ENCODE measurements at regions not wholly inside any gene's neighbourhood (a gene's known extent, or its start where the extent isn't known, plus 50 kb on each side); places are given as distances from the start of the nearest gene placed in this dataset.

- DNase-seq (ENCODE audit: unreplicated experiment) = no peak
- no peaks in the 10 kb centered on the region for H3K4me1 Mint-ChIP-seq (ENCODE audit: insufficient read depth, unreplicated experiment)
- H3K4me3 Mint-ChIP-seq (ENCODE audit: unreplicated experiment) = no peak overlapping the region
- no TSS peak for BruUV-seq (replicated peaks)
- H3K27me3 Mint-ChIP-seq (ENCODE audit: insufficient read depth, unreplicated experiment) = no peaks in the 10 kb centered on the region
- no peaks in the 10 kb centered on the region for H3K9me3 Mint-ChIP-seq (ENCODE audit: unreplicated experiment)
- no peak for TF ChIP-seq CTCF (IDR thresholded peaks at IDR 0.05; ENCODE audit: unreplicated experiment)
- POLR2A ChIA-PET = no interaction called here
- no peak overlapping the region for H3K27ac Mint-ChIP-seq (ENCODE audit: low read depth, unreplicated experiment)
- no peaks in the 10 kb centered on the region for H3K36me3 Mint-ChIP-seq (ENCODE audit: insufficient read depth, unreplicated experiment)
- CTCF ChIA-PET = no interaction called here
- intact Hi-C loops (cut with micrococcal nuclease) = no loop called here
These were observed 461.5 kb upstream of the NR2F2 start for GRCh38 chr15:95868970-95869369.

GRCh38 chr15:95869920-95870319, 460.6 kb upstream of the NR2F2 start:
- peaks cover 2% of the 10 kb centered on the region for H3K4me1 Mint-ChIP-seq (ENCODE audit: insufficient read depth, unreplicated experiment)
- intact Hi-C loops (cut with micrococcal nuclease) = no loop called here
- H3K4me3 Mint-ChIP-seq (ENCODE audit: unreplicated experiment) = no peak overlapping the region

GRCh38 chr15:95872366-95872771, 458.1 kb upstream of the NR2F2 start:
- H3K9me3 Mint-ChIP-seq (ENCODE audit: unreplicated experiment) = no peaks in the 10 kb centered on the region
- no peaks in the 10 kb centered on the region for H3K27me3 Mint-ChIP-seq (ENCODE audit: insufficient read depth, unreplicated experiment)
- H3K27ac Mint-ChIP-seq (ENCODE audit: low read depth, unreplicated experiment) = no peak overlapping the region
- no TSS peak for BruUV-seq (replicated peaks)
- peaks cover 11% of the 10 kb centered on the region for H3K4me1 Mint-ChIP-seq (ENCODE audit: insufficient read depth, unreplicated experiment)
- no peak for TF ChIP-seq CTCF (IDR thresholded peaks at IDR 0.05; ENCODE audit: unreplicated experiment)
- DNase-seq (ENCODE audit: unreplicated experiment) = peak; percentile 8
- no peaks in the 10 kb centered on the region for H3K36me3 Mint-ChIP-seq (ENCODE audit: insufficient read depth, unreplicated experiment)
- POLR2A ChIA-PET = no interaction called here
- H3K4me3 Mint-ChIP-seq (ENCODE audit: unreplicated experiment) = no peak overlapping the region
- CTCF ChIA-PET = no interaction called here
- intact Hi-C loops (cut with micrococcal nuclease) = no loop called here

More at GRCh38 chr15:95869920-95870319, 460.6 kb upstream of the NR2F2 start:
- POLR2A ChIA-PET = no interaction called here
- H3K27me3 Mint-ChIP-seq (ENCODE audit: insufficient read depth, unreplicated experiment) = no peaks in the 10 kb centered on the region
- TF ChIP-seq CTCF (IDR thresholded peaks at IDR 0.05; ENCODE audit: unreplicated experiment) = no peak
- no peaks in the 10 kb centered on the region for H3K9me3 Mint-ChIP-seq (ENCODE audit: unreplicated experiment)
- no peak overlapping the region for H3K27ac Mint-ChIP-seq (ENCODE audit: low read depth, unreplicated experiment)
- CTCF ChIA-PET = interaction anchor here (0.8 kb wide), 1 partner anchor 1026 kb away, joined by 3 read pairs; no protein-coding TSS in a partner anchor
- BruUV-seq (replicated peaks) = no TSS peak
- no peak for DNase-seq (ENCODE audit: unreplicated experiment)
- no peaks in the 10 kb centered on the region for H3K36me3 Mint-ChIP-seq (ENCODE audit: insufficient read depth, unreplicated experiment)

- no peaks in the 10 kb centered on the region for H3K9me3 Mint-ChIP-seq (ENCODE audit: unreplicated experiment)
- no peak overlapping the region for H3K27ac Mint-ChIP-seq (ENCODE audit: low read depth, unreplicated experiment)
- no peak for TF ChIP-seq CTCF (IDR thresholded peaks at IDR 0.05; ENCODE audit: unreplicated experiment)
- POLR2A ChIA-PET = no interaction called here
- H3K27me3 Mint-ChIP-seq (ENCODE audit: insufficient read depth, unreplicated experiment) = no peaks in the 10 kb centered on the region
- peaks cover 17% of the 10 kb centered on the region for H3K4me1 Mint-ChIP-seq (ENCODE audit: insufficient read depth, unreplicated experiment)
- H3K36me3 Mint-ChIP-seq (ENCODE audit: insufficient read depth, unreplicated experiment) = no peaks in the 10 kb centered on the region
- CTCF ChIA-PET = interaction anchor here (0.7 kb wide), 1 partner anchor 530 kb away, joined by 4 read pairs; no protein-coding TSS in a partner anchor
- no peak overlapping the region for H3K4me3 Mint-ChIP-seq (ENCODE audit: unreplicated experiment)
- BruUV-seq (replicated peaks) = no TSS peak
- DNase-seq (ENCODE audit: unreplicated experiment) = no peak
- intact Hi-C loops (cut with micrococcal nuclease) = no loop called here
These were observed 455.9 kb upstream of the NR2F2 start for GRCh38 chr15:95874637-95875036.

Measured in MCF 10A (cell line).